HepG2 (cell line): ENCODE measurements at regions not wholly inside any gene's neighbourhood (a gene's known extent, or its start where the extent isn't known, plus 50 kb on each side); places are given as distances from the start of the nearest gene placed in this dataset.

Source experiments
- ATAC-seq: fragments of 200-7000 bp; cut with Tn5 transposase; 3 replicates; pipeline ENCODE4 v1.9.1; 2020; ENCODE audit warnings: mild to moderate bottlenecking, moderate library complexity
- BruUV-seq: library from RNA; stranded (reverse); fragments of 400-500 nt; replicated peaks from 2 replicates; lab custom pipeline; 2021; lab: Mats Ljungman, UMichigan
- CTCF ChIA-PET: fragments of 300-600 bp; formaldehyde crosslinking; extraction: SDS; loops from one replicate; lab custom pipeline; 2021; ENCODE audit warnings: low total read pairs, inconsistent platforms, low intra/inter-chr PET ratio; lab: Yijun Ruan, JAX
- POLR2A ChIA-PET: fragments of 350-600 bp; sonication (Branson Sonifier 250); formaldehyde crosslinking; loops from one replicate; lab custom pipeline; 2020; ENCODE audit warnings: antibody characterized with exemption, inconsistent platforms; lab: Yijun Ruan, JAX
- DNase-seq: peaks from one replicate; pipeline ENCODE4 v3.0.0-alpha.2; 2015; ENCODE audit warnings: low spot score
- FAIRE-seq: peaks from 3 replicates; lab custom pipeline; 2011; peaks lifted over from hg19 to GRCh38; lab: Jason Lieb, UNC
- H2AFZ ChIP-seq: one replicate; pipeline ENCODE4 v1.6.1; 2011; ENCODE audit warnings: low read length, inconsistent platforms
- H3K27ac ChIP-seq: fragments of 300-600 bp; 3 replicates; pipeline ENCODE4 v1.8.0; 2011; ENCODE audit warnings: mixed run types, mild to moderate bottlenecking, mixed read lengths, low read length, inconsistent platforms; ENCODE audit not compliant: insufficient read depth; ENCODE audit errors: extremely low read length
- H3K27me3 ChIP-seq, 2 experiments: fragments of 200-600 bp in 1 of 2; 2 replicates in 1 of 2; 3 replicates in 1 of 2; pipeline versions ENCODE4 v1.6.0 to v1.8.0; 2011; ENCODE audit warnings: low read length in 2 of 2, mild to moderate bottlenecking in 2 of 2, moderate library complexity in 2 of 2, inconsistent platforms in 1 of 2; ENCODE audit not compliant: insufficient read depth in 2 of 2, control insufficient read depth in 1 of 2
- H3K36me3 ChIP-seq, 2 experiments: fragments of 200-600 bp in 1 of 2; replicated peaks in 1 of 2; 2 replicates in 1 of 2; 3 replicates in 1 of 2; pipeline versions ENCODE4 v1.5.1 to v1.8.0; 2011; ENCODE audit warnings: low read length in 2 of 2, inconsistent platforms in 1 of 2; ENCODE audit not compliant: insufficient read depth in 2 of 2, control insufficient read depth in 1 of 2
- H3K4me1 ChIP-seq: 2 replicates; pipeline ENCODE4 v1.5.1; 2012; ENCODE audit warnings: low read length, inconsistent platforms; ENCODE audit not compliant: insufficient read depth
- H3K4me2 ChIP-seq: 2 replicates; pipeline ENCODE4 v1.6.0; 2011; ENCODE audit warnings: low read depth, low read length, inconsistent platforms
- H3K4me3 ChIP-seq, 3 experiments: fragments of 200-600 bp in 1 of 3; sonication (generic), shearing (Covaris generic) in 1 of 3; replicated peaks in 1 of 3; 2 replicates each; pipeline ENCODE4 v1.5.1; 2011 to 2016; ENCODE audit warnings: low read length in 3 of 3, inconsistent platforms in 2 of 3, low read depth in 2 of 3, mild to moderate bottlenecking in 2 of 3, control low read depth in 1 of 3, mixed read lengths in 1 of 3; ENCODE audit not compliant: insufficient read depth in 1 of 3
- H3K79me2 ChIP-seq: one replicate; pipeline ENCODE4 v1.6.1; 2011; ENCODE audit warnings: low read length, inconsistent platforms; ENCODE audit not compliant: insufficient read depth
- H3K9ac ChIP-seq: 2 replicates; pipeline ENCODE4 v1.6.0; 2011; ENCODE audit warnings: mild to moderate bottlenecking, low read depth, low read length, inconsistent platforms; ENCODE audit not compliant: insufficient read depth
- H3K9me3 ChIP-seq: 2 replicates; pipeline ENCODE4 v1.5.1; 2012; ENCODE audit warnings: mild to moderate bottlenecking, low read length
- H4K20me1 ChIP-seq: 2 replicates; pipeline ENCODE4 v1.6.0; 2011; ENCODE audit warnings: inconsistent platforms, mild to moderate bottlenecking, low read length, moderate library complexity; ENCODE audit not compliant: insufficient read depth
- FIP1L1 ChIP-seq: fragments of 200-400 bp; formaldehyde crosslinking; IDR thresholded peaks from 2 replicates; pipeline ENCODE4 v1.6.1; 2018; ENCODE audit warnings: low read depth, mild to moderate bottlenecking, low read length, moderate library complexity, borderline replicate concordance; ENCODE audit not compliant: insufficient read depth
- POLR2AphosphoS5 ChIP-seq: IDR thresholded peaks from 2 replicates; pipeline ENCODE4 v1.6.1; 2012; ENCODE audit warnings: low read depth, low read length
- USF2 ChIP-seq, 2 experiments: sonication (generic) in 1 of 2; formaldehyde crosslinking in 1 of 2; IDR thresholded peaks; 2 replicates each; pipeline versions ENCODE4 v1.5.1 to v1.6.1; 2011 to 2020; ENCODE audit warnings: borderline replicate concordance in 1 of 2, low read depth in 1 of 2, low read length in 1 of 2, mild to moderate bottlenecking in 1 of 2, missing genetic modification reagents in 1 of 2, moderate library complexity in 1 of 2
- ZBTB43 ChIP-seq: sonication (generic); formaldehyde crosslinking; conservative IDR thresholded peaks from 2 replicates; pipeline ENCODE4 v1.4.0; 2020; ENCODE audit warnings: missing genetic modification reagents
- ZEB1 ChIP-seq: IDR thresholded peaks from 2 replicates; pipeline ENCODE4 v1.6.1; 2012; ENCODE audit warnings: mild to moderate bottlenecking, low read depth, inconsistent platforms; ENCODE audit not compliant: insufficient replicate concordance
- ZMAT5 ChIP-seq: sonication (generic); formaldehyde crosslinking; IDR thresholded peaks from 2 replicates; pipeline ENCODE4 v1.5.0; 2020; ENCODE audit warnings: mild to moderate bottlenecking, low read depth, missing genetic modification reagents, borderline replicate concordance
- ZNF207 ChIP-seq: fragments of 450-650 bp; IDR thresholded peaks from 2 replicates; pipeline ENCODE4 v1.6.1; 2016; ENCODE audit warnings: antibody characterized with exemption, borderline replicate concordance
- WGBS: methylation state at CpG from one replicate; pipeline ENCODE4 v1.1.6; 2017; ENCODE audit warnings: low lambda C conversion rate; 5-methylcytosine and 5-hydroxymethylcytosine counted together
- in situ Hi-C: cut with HindIII; loops from 2 replicates; pipeline ENCODE4 v1.10.0; 2017; ENCODE audit warnings: low pct_unique_long_range_greater_than_20kb; ENCODE audit not compliant: extremely low pct_ligation_motif_present
- intact Hi-C: fragments of 100-400 bp; cut with micrococcal nuclease; formaldehyde crosslinking; loops from one replicate; pipeline ENCODE4 v1.10.0; 2022; ENCODE audit not compliant: unreplicated experiment

- in situ Hi-C loops = no loop called here
- no peak for ATAC-seq
- no peak for DNase-seq
Measured at GRCh38 chr21:26282058-26282457, 111.5 kb upstream of the APP start.

More at GRCh38 chr21:26282058-26282457, 111.5 kb upstream of the APP start:
- Histone ChIP-seq H3K4me3 (no peak overlapping the region), H3K27ac (no peak overlapping the region), H3K9ac (no peak overlapping the region), H3K27me3 (no peaks in the 10 kb centered on the region; a peak in 1 of 5 replicates), H3K9me3 (peaks cover 51% of the 10 kb centered on the region), H3K79me2 (no peaks in the 10 kb centered on the region), H3K4me2 (no peak overlapping the region), H3K36me3 (no peaks in the 10 kb centered on the region), H2AFZ (no peak overlapping the region), H3K4me1 (no peaks in the 10 kb centered on the region), H4K20me1 (no peaks in the 10 kb centered on the region)
- ChIA-PET POLR2A (no interaction called here), CTCF (no interaction called here)
- BruUV-seq = no TSS peak
- intact Hi-C loops = no loop called here
- TF ChIP-seq USF2 (IDR thresholded peaks at IDR 0.05; ENCODE audit: low read depth, low read length) = no peak
- TF ChIP-seq USF2 (CRISPR knock-in tag; IDR thresholded peaks at IDR 0.05; ENCODE audit: borderline replicate concordance) = no peak
- no peak for TF ChIP-seq POLR2AphosphoS5
- TF ChIP-seq FIP1L1 = no peak
- TF ChIP-seq ZMAT5 (CRISPR knock-in tag) = no peak
- TF ChIP-seq ZEB1 = no peak
- TF ChIP-seq ZBTB43 (CRISPR knock-in tag) = no peak
- no peak for TF ChIP-seq ZNF207
- WGBS = 4% methylated on average over 4 of the region's 4 CpGs
- no peak for FAIRE-seq
